H9 (cell line): ENCODE measurements at regions not wholly inside any gene's neighbourhood (a gene's known extent, or its start where the extent isn't known, plus 50 kb on each side); places are given as distances from the start of the nearest gene placed in this dataset.
"Not testable (repeated sequence)": the region's sequence is repeated elsewhere in the genome, so short reads cannot be mapped to it uniquely, and the experiment has no call there.

Source experiments
- DNase-seq: peaks from one replicate; pipeline ENCODE4 v3.0.0-alpha.2; 2017
- H2AFZ ChIP-seq: one replicate; pipeline ENCODE4 v1.6.1; 2013; ENCODE audit warnings: mild to moderate bottlenecking, low read length, control low read depth, moderate library complexity
- H2AK5ac ChIP-seq: 2 replicates; pipeline ENCODE4 v1.6.1; 2013; ENCODE audit warnings: low read length, control low read depth, mixed read lengths; ENCODE audit not compliant: insufficient read length
- H2BK120ac ChIP-seq: one replicate; pipeline ENCODE4 v1.6.1; 2013; ENCODE audit warnings: low read depth, mild to moderate bottlenecking, low read length, control low read depth, inconsistent platforms; ENCODE audit not compliant: poor library complexity, severe bottlenecking
- H2BK12ac ChIP-seq: 2 replicates; pipeline ENCODE4 v1.6.1; 2013; ENCODE audit warnings: low read length, control low read depth, mixed read lengths, low read depth; ENCODE audit not compliant: insufficient read length
- H2BK15ac ChIP-seq: 2 replicates; pipeline ENCODE4 v1.6.1; 2013; ENCODE audit warnings: low read depth, low read length, control low read depth
- H2BK20ac ChIP-seq: one replicate; pipeline ENCODE4 v1.6.1; 2013; ENCODE audit warnings: low read depth, mild to moderate bottlenecking, low read length, control low read depth, inconsistent platforms; ENCODE audit not compliant: poor library complexity, severe bottlenecking
- H2BK5ac ChIP-seq: 2 replicates; pipeline ENCODE4 v1.6.1; 2013; ENCODE audit warnings: low read length, control low read depth, mixed read lengths; ENCODE audit not compliant: insufficient read length
- H3K14ac ChIP-seq: 2 replicates; pipeline ENCODE4 v1.6.1; 2013; ENCODE audit warnings: low read length, control low read depth; ENCODE audit not compliant: insufficient read depth
- H3K18ac ChIP-seq: 2 replicates; pipeline ENCODE4 v1.6.1; 2013; ENCODE audit warnings: low read depth, mild to moderate bottlenecking, mixed read lengths, low read length, control low read depth; ENCODE audit not compliant: insufficient read length
- H3K23ac ChIP-seq: 2 replicates; pipeline ENCODE4 v1.6.1; 2013; ENCODE audit warnings: low read length, control low read depth, mixed read lengths, low read depth; ENCODE audit not compliant: insufficient read length
- H3K23me2 ChIP-seq: 2 replicates; pipeline ENCODE4 v1.6.1; 2013; ENCODE audit warnings: low read depth, mild to moderate bottlenecking, mixed read lengths, low read length, control low read depth; ENCODE audit not compliant: insufficient read length, poor library complexity, severe bottlenecking
- H3K27ac ChIP-seq: 2 replicates; pipeline ENCODE4 v1.5.1; 2013; ENCODE audit warnings: low read length, control low read depth, mixed read lengths, low read depth; ENCODE audit not compliant: insufficient read length
- H3K27me3 ChIP-seq: 2 replicates; pipeline ENCODE4 v1.6.1; 2013; ENCODE audit warnings: low read length, control low read depth, inconsistent platforms; ENCODE audit not compliant: insufficient read depth
- H3K4ac ChIP-seq: 2 replicates; pipeline ENCODE4 v1.6.1; 2013; ENCODE audit warnings: low read depth, mild to moderate bottlenecking, control low read depth, inconsistent platforms, low read length, moderate library complexity
- H3K4me1 ChIP-seq: 2 replicates; pipeline ENCODE4 v1.6.1; 2013; ENCODE audit warnings: low read length, control low read depth, inconsistent platforms; ENCODE audit not compliant: insufficient read depth
- H3K4me2 ChIP-seq: 2 replicates; pipeline ENCODE4 v1.6.1; 2013; ENCODE audit warnings: low read length, control low read depth, mixed read lengths; ENCODE audit not compliant: insufficient read length, insufficient read depth
- H3K56ac ChIP-seq: 2 replicates; pipeline ENCODE4 v1.6.1; 2013; ENCODE audit warnings: low read depth, mild to moderate bottlenecking, mixed read lengths, low read length, control low read depth; ENCODE audit not compliant: insufficient read length
- H3K79me1 ChIP-seq: 2 replicates; pipeline ENCODE4 v1.6.1; 2013; ENCODE audit warnings: low read depth, mild to moderate bottlenecking, moderate library complexity, low read length, control low read depth, inconsistent platforms; ENCODE audit not compliant: insufficient read depth, poor library complexity, severe bottlenecking
- H3K79me2 ChIP-seq: 2 replicates; pipeline ENCODE4 v1.6.1; 2013; ENCODE audit warnings: low read length, control low read depth, inconsistent platforms; ENCODE audit not compliant: insufficient read depth
- H3K9ac ChIP-seq: 2 replicates; pipeline ENCODE4 v1.6.1; 2013; ENCODE audit warnings: low read length, control low read depth, mixed read lengths; ENCODE audit not compliant: insufficient read length; ENCODE audit errors: extremely low read depth
- H3K9me3 ChIP-seq: one replicate; pipeline ENCODE4 v1.6.1; 2013; ENCODE audit warnings: low read depth, low read length, inconsistent platforms; ENCODE audit not compliant: control insufficient read depth
- H3T11ph ChIP-seq: one replicate; pipeline ENCODE4 v1.6.1; 2013; ENCODE audit warnings: mild to moderate bottlenecking, low read length, control low read depth, inconsistent platforms
- H4K20me1 ChIP-seq: one replicate; pipeline ENCODE4 v1.6.1; 2013; ENCODE audit not compliant: control insufficient read depth, insufficient read length, insufficient read depth
- H4K5ac ChIP-seq: 2 replicates; pipeline ENCODE4 v1.6.1; 2013; ENCODE audit warnings: low read depth, mild to moderate bottlenecking, mixed read lengths, low read length, control low read depth; ENCODE audit not compliant: insufficient read length
- H4K8ac ChIP-seq: replicated peaks from 2 replicates; pipeline ENCODE4 v1.6.1; 2013; ENCODE audit warnings: low read length, control low read depth, mixed read lengths, low read depth; ENCODE audit not compliant: insufficient read length
- H4K91ac ChIP-seq: 2 replicates; pipeline ENCODE4 v1.6.1; 2013; ENCODE audit warnings: low read depth, mild to moderate bottlenecking, moderate library complexity, mixed read lengths, low read length, control low read depth; ENCODE audit not compliant: insufficient read length
- H3K27ac Mint-ChIP-seq, 3 experiments: 2 replicates in 2 of 3; 3 replicates in 1 of 3; pipeline ENCODE4 v1.8.0; 2020 to 2021; ENCODE audit warnings: mixed read lengths in 3 of 3, mild to moderate bottlenecking in 1 of 3, moderate library complexity in 1 of 3
- H3K27me3 Mint-ChIP-seq: 2 replicates; pipeline ENCODE4 v1.8.0; 2021; ENCODE audit warnings: low read depth, mild to moderate bottlenecking, moderate library complexity, mixed read lengths
- H3K36me3 Mint-ChIP-seq, 3 experiments: 2 replicates in 2 of 3; 3 replicates in 1 of 3; pipeline ENCODE4 v1.8.0; 2020 to 2021; ENCODE audit warnings: low read depth in 3 of 3, mixed read lengths in 3 of 3; ENCODE audit not compliant: insufficient read depth in 1 of 3
- H3K4me1 Mint-ChIP-seq, 2 experiments: 2 replicates each; pipeline ENCODE4 v1.8.0; 2020; ENCODE audit warnings: mixed read lengths in 2 of 2
- H3K4me3 Mint-ChIP-seq, 2 experiments: 2 replicates in 1 of 2; 3 replicates in 1 of 2; pipeline ENCODE4 v1.8.0; 2020 to 2021; ENCODE audit warnings: mild to moderate bottlenecking in 2 of 2, mixed read lengths in 2 of 2, moderate library complexity in 1 of 2
- H3K9me3 Mint-ChIP-seq, 2 experiments: 2 replicates in 1 of 2; 3 replicates in 1 of 2; pipeline ENCODE4 v1.8.0; 2020; ENCODE audit warnings: mild to moderate bottlenecking in 2 of 2, mixed read lengths in 2 of 2, moderate library complexity in 1 of 2
- CTCF ChIP-seq: fragments of 200-600 bp; sonication (generic); conservative IDR thresholded peaks from 3 replicates; pipeline ENCODE4 v1.8.0; 2021; ENCODE audit warnings: antibody characterized with exemption, mild to moderate bottlenecking
- WGBS: extraction: QIAGEN DNeasy Blood & Tissue Kit; methylation state at CpG from one replicate; pipeline ENCODE4 v1.1.7; 2013; ENCODE audit warnings: missing lambda C conversion rate, low lambda C conversion rate, mixed read lengths; ENCODE audit not compliant: insufficient read length; ENCODE audit errors: extremely low coverage; 5-methylcytosine and 5-hydroxymethylcytosine counted together

GRCh38 chr4:127528302-127528701 lies 104.5 kb upstream of the INTU start:
- Histone ChIP-seq H4K91ac (no peak overlapping the region), H3K14ac (no peak overlapping the region), H3K79me2 (no peaks in the 10 kb centered on the region), H3K4me1 (no peaks in the 10 kb centered on the region), H3K56ac (no peak overlapping the region), H2AK5ac (no peak overlapping the region), H4K5ac (no peak overlapping the region), H4K20me1 (no peaks in the 10 kb centered on the region), H3K23ac (no peak overlapping the region), H2BK5ac (no peak overlapping the region), H3K27ac (no peak overlapping the region), H3K9ac (no peak overlapping the region), H3K79me1 (no peaks in the 10 kb centered on the region), H3K23me2 (no peaks in the 10 kb centered on the region), H3K27me3 (no peaks in the 10 kb centered on the region), H2BK120ac (no peak overlapping the region), H2BK20ac (no peak overlapping the region), H2AFZ (no peak overlapping the region), H3K4ac (no peak overlapping the region), H3K18ac (no peak overlapping the region), H3T11ph (no peak overlapping the region), H3K9me3 (no peaks in the 10 kb centered on the region), H2BK12ac (no peak overlapping the region), H2BK15ac (no peak overlapping the region), H4K8ac (no peak overlapping the region), H3K4me2 (no peak overlapping the region)
- no CpG with 5 or more reads among the region's 1 CpG for WGBS
- Mint-ChIP-seq H3K27ac (no peak overlapping the region), H3K9me3 (peaks cover 3 to 4% of the 10 kb centered on the region in 2 experiments; a peak in 3 of 5 replicates), H3K4me3 (no peak overlapping the region), H3K4me1 (peaks cover 3 to 5% of the 10 kb centered on the region in 2 experiments), H3K27me3 (no peaks in the 10 kb centered on the region; the same call in 1 of the 2 replicates), H3K36me3 (peaks cover 3 to 5% (median 4%) of the 10 kb centered on the region in 3 experiments; a peak in 6 of 7 replicates)
- DNase-seq, result no peak
- TF ChIP-seq CTCF, result no peak

- not testable (repeated sequence) for H2BK120ac ChIP-seq, H3K23ac ChIP-seq, H3K9me3 Mint-ChIP-seq, H4K91ac ChIP-seq, H3K27me3 ChIP-seq, H3K79me1 ChIP-seq, H3K14ac ChIP-seq, H3K4me2 ChIP-seq, H4K8ac ChIP-seq, H2AK5ac ChIP-seq, H3K9me3 ChIP-seq, H3K4me1 ChIP-seq, H3K4me1 Mint-ChIP-seq, DNase-seq, H3K27ac Mint-ChIP-seq, H2AFZ ChIP-seq, H3K9ac ChIP-seq, H3K4me3 Mint-ChIP-seq, H3K79me2 ChIP-seq, H3K36me3 Mint-ChIP-seq, H3T11ph ChIP-seq, H3K4ac ChIP-seq, H3K23me2 ChIP-seq, H4K5ac ChIP-seq, H3K27ac ChIP-seq, H2BK20ac ChIP-seq, H2BK12ac ChIP-seq, H4K20me1 ChIP-seq, H2BK5ac ChIP-seq, H3K56ac ChIP-seq, H3K18ac ChIP-seq, H3K27me3 Mint-ChIP-seq, H2BK15ac ChIP-seq
Measured at GRCh38 chr4:127529879-127530278, 102.9 kb upstream of the INTU start.
